HEK293 (cell line): ENCODE measurements at regions not wholly inside any gene's neighbourhood (a gene's known extent, or its start where the extent isn't known, plus 50 kb on each side); places are given as distances from the start of the nearest gene placed in this dataset.

Experiments
- CTCF ChIP-seq: fragments of 450-650 bp; formaldehyde crosslinking; IDR thresholded peaks from 2 replicates; pipeline ENCODE4 v1.5.1; 2016; ENCODE audit warnings: missing biosample characterization, missing genetic modification characterization
- SETDB1 ChIP-seq: IDR thresholded peaks from one replicate; pipeline ENCODE4 v1.6.1; 2017; ENCODE audit warnings: mild to moderate bottlenecking, low read length, moderate library complexity, mixed read lengths; ENCODE audit not compliant: insufficient read length
- ZNF404 ChIP-seq: fragments of 450-650 bp; formaldehyde crosslinking; IDR thresholded peaks from 2 replicates; pipeline ENCODE4 v1.5.1; 2017; ENCODE audit warnings: missing biosample characterization, missing genetic modification characterization
- TF ChIP-seq, protein P1 (sequence below): fragments of 450-650 bp; formaldehyde crosslinking; IDR thresholded peaks from 2 replicates; pipeline ENCODE4 v1.5.1; 2016; ENCODE audit warnings: missing biosample characterization, missing genetic modification characterization
- TF ChIP-seq, protein P2 (sequence below): fragments of 450-650 bp; formaldehyde crosslinking; IDR thresholded peaks from 2 replicates; pipeline ENCODE4 v1.5.1; 2017; ENCODE audit warnings: missing biosample characterization, missing genetic modification characterization

- TF ChIP-seq CTCF (tag by site-specific recombination) (no peak), ZNF404 (tag by site-specific recombination) (no peak), SETDB1 (no peak)
- TF ChIP-seq, protein P1, sequence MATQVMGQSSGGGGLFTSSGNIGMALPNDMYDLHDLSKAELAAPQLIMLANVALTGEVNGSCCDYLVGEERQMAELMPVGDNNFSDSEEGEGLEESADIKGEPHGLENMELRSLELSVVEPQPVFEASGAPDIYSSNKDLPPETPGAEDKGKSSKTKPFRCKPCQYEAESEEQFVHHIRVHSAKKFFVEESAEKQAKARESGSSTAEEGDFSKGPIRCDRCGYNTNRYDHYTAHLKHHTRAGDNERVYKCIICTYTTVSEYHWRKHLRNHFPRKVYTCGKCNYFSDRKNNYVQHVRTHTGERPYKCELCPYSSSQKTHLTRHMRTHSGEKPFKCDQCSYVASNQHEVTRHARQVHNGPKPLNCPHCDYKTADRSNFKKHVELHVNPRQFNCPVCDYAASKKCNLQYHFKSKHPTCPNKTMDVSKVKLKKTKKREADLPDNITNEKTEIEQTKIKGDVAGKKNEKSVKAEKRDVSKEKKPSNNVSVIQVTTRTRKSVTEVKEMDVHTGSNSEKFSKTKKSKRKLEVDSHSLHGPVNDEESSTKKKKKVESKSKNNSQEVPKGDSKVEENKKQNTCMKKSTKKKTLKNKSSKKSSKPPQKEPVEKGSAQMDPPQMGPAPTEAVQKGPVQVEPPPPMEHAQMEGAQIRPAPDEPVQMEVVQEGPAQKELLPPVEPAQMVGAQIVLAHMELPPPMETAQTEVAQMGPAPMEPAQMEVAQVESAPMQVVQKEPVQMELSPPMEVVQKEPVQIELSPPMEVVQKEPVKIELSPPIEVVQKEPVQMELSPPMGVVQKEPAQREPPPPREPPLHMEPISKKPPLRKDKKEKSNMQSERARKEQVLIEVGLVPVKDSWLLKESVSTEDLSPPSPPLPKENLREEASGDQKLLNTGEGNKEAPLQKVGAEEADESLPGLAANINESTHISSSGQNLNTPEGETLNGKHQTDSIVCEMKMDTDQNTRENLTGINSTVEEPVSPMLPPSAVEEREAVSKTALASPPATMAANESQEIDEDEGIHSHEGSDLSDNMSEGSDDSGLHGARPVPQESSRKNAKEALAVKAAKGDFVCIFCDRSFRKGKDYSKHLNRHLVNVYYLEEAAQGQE (tag by site-specific recombination), result no peak
- TF ChIP-seq, protein P2, sequence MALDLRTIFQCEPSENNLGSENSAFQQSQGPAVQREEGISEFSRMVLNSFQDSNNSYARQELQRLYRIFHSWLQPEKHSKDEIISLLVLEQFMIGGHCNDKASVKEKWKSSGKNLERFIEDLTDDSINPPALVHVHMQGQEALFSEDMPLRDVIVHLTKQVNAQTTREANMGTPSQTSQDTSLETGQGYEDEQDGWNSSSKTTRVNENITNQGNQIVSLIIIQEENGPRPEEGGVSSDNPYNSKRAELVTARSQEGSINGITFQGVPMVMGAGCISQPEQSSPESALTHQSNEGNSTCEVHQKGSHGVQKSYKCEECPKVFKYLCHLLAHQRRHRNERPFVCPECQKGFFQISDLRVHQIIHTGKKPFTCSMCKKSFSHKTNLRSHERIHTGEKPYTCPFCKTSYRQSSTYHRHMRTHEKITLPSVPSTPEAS (tag by site-specific recombination), result no peak
These were observed 123.0 kb upstream of the KL start for GRCh38 chr13:32893176-32893575.
